Endothelial cell of umbilical vein (primary cell): ENCODE measurements at regions not wholly inside any gene's neighbourhood (a gene's known extent, or its start where the extent isn't known, plus 50 kb on each side); places are given as distances from the start of the nearest gene placed in this dataset.

Experiments
- BruUV-seq: library from RNA; stranded (reverse); fragments of 400-500 nt; replicated peaks from 2 replicates; lab custom pipeline; 2021; lab: Mats Ljungman, UMichigan
- CTCF ChIA-PET: fragments of 300-600, 350-600 bp; sonication (Branson Sonifier 250); formaldehyde crosslinking; loops from one replicate; lab custom pipeline; 2021; ENCODE audit warnings: antibody characterized with exemption, inconsistent platforms; lab: Charles Lee
- POLR2A ChIA-PET: fragments of 300-600, 350-600 bp; sonication (Branson Sonifier 250); formaldehyde crosslinking; loops from one replicate; lab custom pipeline; 2021; ENCODE audit warnings: antibody characterized with exemption, inconsistent platforms; lab: Charles Lee
- DNase-seq: peaks from one replicate; pipeline ENCODE4 v3.0.0-alpha.2; 2011; ENCODE audit warnings: low read depth, low spot score
- FAIRE-seq: peaks from 2 replicates; lab custom pipeline; 2011; peaks lifted over from hg19 to GRCh38; lab: Jason Lieb, UNC
- H2AFZ ChIP-seq: 2 replicates; pipeline ENCODE4 v1.6.0; 2012; ENCODE audit warnings: low read depth, low read length, control low read depth, inconsistent platforms
- H3K27ac ChIP-seq: 2 replicates; pipeline ENCODE4 v1.5.1; 2011; ENCODE audit warnings: low read depth, mild to moderate bottlenecking, control low read depth, low read length, moderate library complexity; ENCODE audit not compliant: insufficient read depth
- H3K27me3 ChIP-seq, 2 experiments: 2 replicates each; pipeline versions ENCODE4 v1.6.0 to v1.6.1; 2011; ENCODE audit warnings: low read length in 2 of 2, mixed read lengths in 1 of 2; ENCODE audit not compliant: control insufficient read depth in 2 of 2, insufficient read depth in 2 of 2
- H3K36me3 ChIP-seq, 2 experiments: 2 replicates in 1 of 2; 3 replicates in 1 of 2; pipeline ENCODE4 v1.5.1; 2011; ENCODE audit warnings: low read length in 2 of 2, mild to moderate bottlenecking in 1 of 2, moderate library complexity in 1 of 2; ENCODE audit not compliant: control insufficient read depth in 2 of 2, insufficient read depth in 2 of 2; ENCODE audit errors: extremely low read depth in 1 of 2
- H3K4me1 ChIP-seq: 3 replicates; pipeline ENCODE4 v1.5.1; 2011; ENCODE audit warnings: mild to moderate bottlenecking, low read length; ENCODE audit not compliant: control insufficient read depth, insufficient read depth; ENCODE audit errors: extremely low read depth
- H3K4me2 ChIP-seq: 2 replicates; pipeline ENCODE4 v1.6.1; 2011; ENCODE audit warnings: low read length, control low read depth, mixed read lengths; ENCODE audit not compliant: insufficient read depth
- H3K4me3 ChIP-seq, 3 experiments: fragments of 200-600 bp in 1 of 3; sonication (generic), shearing (Covaris generic) in 1 of 3; replicated peaks in 1 of 3; 2 replicates each; pipeline ENCODE4 v1.5.1; 2011 to 2016; ENCODE audit warnings: control low read depth in 3 of 3, low read length in 3 of 3, mild to moderate bottlenecking in 2 of 3, inconsistent platforms in 1 of 3, low read depth in 1 of 3, moderate library complexity in 1 of 3; ENCODE audit not compliant: insufficient read depth in 1 of 3
- H3K79me2 ChIP-seq: 2 replicates; pipeline ENCODE4 v1.6.0; 2012; ENCODE audit warnings: low read length, inconsistent platforms; ENCODE audit not compliant: control insufficient read depth, insufficient read depth
- H3K9ac ChIP-seq: replicated peaks from 2 replicates; pipeline ENCODE3; 2011; ENCODE audit warnings: low read length, control low read depth; ENCODE audit not compliant: insufficient read depth; ENCODE audit errors: extremely low read depth
- H3K9me1 ChIP-seq: replicated peaks from 3 replicates; pipeline ENCODE4 v1.6.0; 2011; ENCODE audit warnings: mild to moderate bottlenecking, low read length; ENCODE audit not compliant: control insufficient read depth, insufficient read depth; ENCODE audit errors: extremely low read depth
- H3K9me3 ChIP-seq: replicated peaks from 2 replicates; pipeline ENCODE4 v1.5.1; 2012; ENCODE audit warnings: low read length, inconsistent platforms; ENCODE audit not compliant: control insufficient read depth, insufficient read depth
- H4K20me1 ChIP-seq: replicated peaks from 2 replicates; pipeline ENCODE3; 2011; ENCODE audit warnings: mild to moderate bottlenecking, low read length; ENCODE audit not compliant: control insufficient read depth, insufficient read depth; ENCODE audit errors: extremely low read depth
- EZH2 ChIP-seq: IDR thresholded peaks from 2 replicates; pipeline ENCODE4 v1.6.1; 2012; ENCODE audit warnings: borderline replicate concordance, low read depth, mild to moderate bottlenecking, moderate library complexity, low read length, inconsistent platforms; ENCODE audit not compliant: severe bottlenecking
- FOS ChIP-seq: IDR thresholded peaks from 2 replicates; pipeline ENCODE4 v1.6.1; 2011; ENCODE audit warnings: mild to moderate bottlenecking, low read length, moderate library complexity, borderline replicate concordance; ENCODE audit not compliant: insufficient read depth
- GATA2 ChIP-seq: IDR thresholded peaks from 2 replicates; pipeline ENCODE4 v1.7.0; 2011; ENCODE audit warnings: low read depth, mild to moderate bottlenecking, moderate library complexity, mixed read lengths, low read length; ENCODE audit not compliant: insufficient read length, insufficient read depth
- JUN ChIP-seq: IDR thresholded peaks from 2 replicates; pipeline ENCODE4 v1.6.1; 2011; ENCODE audit warnings: borderline replicate concordance, low read depth; ENCODE audit not compliant: insufficient read length, insufficient read depth
- MYC ChIP-seq: IDR thresholded peaks from one replicate; pipeline ENCODE4 v1.6.1; 2011; ENCODE audit warnings: mild to moderate bottlenecking, low read depth, low read length
- POLR2A ChIP-seq: IDR thresholded peaks from 2 replicates; pipeline ENCODE4 v1.6.1; 2012; ENCODE audit warnings: low read depth, mild to moderate bottlenecking, control low read depth, low read length
- POLR2AphosphoS5 ChIP-seq: IDR thresholded peaks from 2 replicates; pipeline ENCODE4 v1.6.1; 2012; ENCODE audit warnings: low read depth, mild to moderate bottlenecking, control low read depth, low read length, moderate library complexity; ENCODE audit not compliant: insufficient read depth
- dilution Hi-C: fragments of 300-500 bp; cut with MboI; formaldehyde crosslinking; loops from one replicate; pipeline ENCODE4 v1.15.0; 2019; ENCODE audit warnings: low sequenced_read_pairs; ENCODE audit not compliant: extremely low pct_ligation_motif_present
- intact Hi-C: fragments of 100-400 bp; cut with micrococcal nuclease; formaldehyde crosslinking; loops from one replicate; pipeline ENCODE4 v1.10.0; 2022
- TF ChIP-seq, protein P1 (sequence below): IDR thresholded peaks from 2 replicates; pipeline ENCODE4 v1.6.1; 2011; ENCODE audit not compliant: insufficient read depth, insufficient read length
- TF ChIP-seq, protein P2 (sequence below), 2 donors: IDR thresholded peaks; 1 replicate in 1 of 2; 2 replicates in 1 of 2; pipeline ENCODE4 v1.5.1; 2011; ENCODE audit warnings: low read length in 2 of 2, mild to moderate bottlenecking in 2 of 2, moderate library complexity in 2 of 2, control low read depth in 1 of 2, inconsistent platforms in 1 of 2, low read depth in 1 of 2; ENCODE audit not compliant: insufficient read depth in 1 of 2; ENCODE audit errors: extremely low read depth in 1 of 2

DNA sequence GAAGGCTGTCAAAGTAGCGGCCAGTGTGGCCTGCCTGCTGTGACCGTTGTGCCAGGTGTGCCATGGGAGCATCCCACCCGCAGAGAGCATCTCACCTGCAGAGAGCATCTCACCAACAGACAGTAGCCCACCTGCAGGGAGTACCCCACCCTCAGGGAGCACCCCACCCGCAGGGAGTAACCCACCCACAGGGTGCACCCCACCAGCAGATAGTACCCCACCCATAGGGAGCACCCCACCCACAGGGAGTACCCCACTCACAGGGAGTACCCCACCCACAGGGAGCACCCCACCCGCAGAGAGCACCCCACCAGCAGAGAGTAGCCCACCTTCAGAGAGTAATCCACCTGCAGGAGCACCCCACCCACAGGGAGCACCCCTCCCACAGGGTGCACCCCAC is 476.5 kb downstream of the TCERG1L start:
- dilution Hi-C loops: no loop called here
- POLR2A ChIA-PET: no interaction called here
- H2AFZ ChIP-seq: no peak overlapping the region
- intact Hi-C loops: no loop called here
- no peak for DNase-seq
- H3K4me3 ChIP-seq: no peak overlapping the region
- CTCF ChIA-PET: no interaction called here
- peaks cover 3% of the 10 kb centered on the region for H3K9me3 ChIP-seq
- no peaks in the 10 kb centered on the region for H4K20me1 ChIP-seq
- H3K4me1 ChIP-seq: no peaks in the 10 kb centered on the region
- H3K79me2 ChIP-seq: no peaks in the 10 kb centered on the region
- no peak overlapping the region for H3K27ac ChIP-seq
- H3K27me3 ChIP-seq: no peaks in the 10 kb centered on the region
- TF ChIP-seq MYC (no peak), FOS (no peak), EZH2 (no peak), JUN (no peak), POLR2A (no peak)
- TF ChIP-seq, protein P1, sequence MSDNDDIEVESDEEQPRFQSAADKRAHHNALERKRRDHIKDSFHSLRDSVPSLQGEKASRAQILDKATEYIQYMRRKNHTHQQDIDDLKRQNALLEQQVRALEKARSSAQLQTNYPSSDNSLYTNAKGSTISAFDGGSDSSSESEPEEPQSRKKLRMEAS: no peak
- no peak for FAIRE-seq
- no peaks in the 10 kb centered on the region for H3K36me3 ChIP-seq
- H3K9ac ChIP-seq: no peak overlapping the region
- no peak overlapping the region for H3K4me2 ChIP-seq
- no TSS peak for BruUV-seq
- no peaks in the 10 kb centered on the region for H3K9me1 ChIP-seq

DNA sequence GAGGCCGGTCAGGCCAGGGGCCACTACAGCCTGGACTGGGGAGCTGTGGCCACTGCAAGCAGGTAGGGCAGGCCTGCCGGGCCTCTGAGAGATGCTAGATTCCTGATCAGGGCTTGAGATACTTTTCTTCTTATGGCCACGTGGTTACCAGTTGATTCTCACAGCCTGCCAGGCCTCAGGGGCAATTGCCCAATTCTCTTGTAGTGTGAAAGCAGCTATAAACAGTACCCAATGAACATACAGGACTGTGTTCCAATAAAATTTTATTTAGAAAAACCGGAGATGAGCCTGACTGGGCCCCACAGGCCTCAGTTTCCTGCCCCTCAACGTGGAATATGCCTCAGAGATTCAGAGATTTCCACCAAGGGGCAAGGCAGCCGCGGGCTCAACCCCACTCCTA is 475.2 kb downstream of the TCERG1L start:
- POLR2A ChIA-PET: interaction anchor here (0.9 kb wide), 1 partner anchor 151 kb away, joined by 3 read pairs; no protein-coding TSS in a partner anchor
- Histone ChIP-seq H2AFZ (no peak overlapping the region), H3K79me2 (no peaks in the 10 kb centered on the region), H3K4me2 (no peak overlapping the region), H4K20me1 (no peaks in the 10 kb centered on the region), H3K4me1 (no peaks in the 10 kb centered on the region), H3K36me3 (no peaks in the 10 kb centered on the region), H3K9me3 (peaks cover 3% of the 10 kb centered on the region), H3K9ac (no peak overlapping the region), H3K27ac (no peak overlapping the region), H3K9me1 (no peaks in the 10 kb centered on the region), H3K27me3 (no peaks in the 10 kb centered on the region), H3K4me3 (no peak overlapping the region)
- no peak for TF ChIP-seq EZH2
- TF ChIP-seq POLR2AphosphoS5: no peak
- TF ChIP-seq, protein P1: no peak
- no peak for TF ChIP-seq FOS
- TF ChIP-seq GATA2: no peak
- no peak for TF ChIP-seq MYC
- TF ChIP-seq JUN: no peak
- no peak for TF ChIP-seq POLR2A
- TF ChIP-seq, protein P2, sequence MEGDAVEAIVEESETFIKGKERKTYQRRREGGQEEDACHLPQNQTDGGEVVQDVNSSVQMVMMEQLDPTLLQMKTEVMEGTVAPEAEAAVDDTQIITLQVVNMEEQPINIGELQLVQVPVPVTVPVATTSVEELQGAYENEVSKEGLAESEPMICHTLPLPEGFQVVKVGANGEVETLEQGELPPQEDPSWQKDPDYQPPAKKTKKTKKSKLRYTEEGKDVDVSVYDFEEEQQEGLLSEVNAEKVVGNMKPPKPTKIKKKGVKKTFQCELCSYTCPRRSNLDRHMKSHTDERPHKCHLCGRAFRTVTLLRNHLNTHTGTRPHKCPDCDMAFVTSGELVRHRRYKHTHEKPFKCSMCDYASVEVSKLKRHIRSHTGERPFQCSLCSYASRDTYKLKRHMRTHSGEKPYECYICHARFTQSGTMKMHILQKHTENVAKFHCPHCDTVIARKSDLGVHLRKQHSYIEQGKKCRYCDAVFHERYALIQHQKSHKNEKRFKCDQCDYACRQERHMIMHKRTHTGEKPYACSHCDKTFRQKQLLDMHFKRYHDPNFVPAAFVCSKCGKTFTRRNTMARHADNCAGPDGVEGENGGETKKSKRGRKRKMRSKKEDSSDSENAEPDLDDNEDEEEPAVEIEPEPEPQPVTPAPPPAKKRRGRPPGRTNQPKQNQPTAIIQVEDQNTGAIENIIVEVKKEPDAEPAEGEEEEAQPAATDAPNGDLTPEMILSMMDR (IDR thresholded peaks at IDR 0.05; ENCODE audit: extremely low read depth in 1 of 2, insufficient read depth in 1 of 2, low read depth in 1 of 2, low read length in 2 of 2): no peak
- CTCF ChIA-PET: no interaction called here
- dilution Hi-C loops (no loop called here), intact Hi-C loops (no loop called here)
- no peak for DNase-seq
- no TSS peak for BruUV-seq
- no peak for FAIRE-seq
